Sigmoid colon (tissue), 4 donors: ENCODE measurements at regions not wholly inside any gene's neighbourhood (a gene's known extent, or its start where the extent isn't known, plus 50 kb on each side); places are given as distances from the start of the nearest gene placed in this dataset.

Experiments used
- CTCF ChIP-seq, 4 experiments: fragments of 450-650 bp in 3 of 4; fragments of 200-600 bp in 1 of 4; IDR thresholded peaks; one replicate each; pipeline ENCODE4 v1.5.1; 2016 to 2019; ENCODE audit warnings: antibody characterized with exemption in 4 of 4, mild to moderate bottlenecking in 3 of 4, moderate library complexity in 2 of 4
- EP300 ChIP-seq, 4 donors: sonication (generic); formaldehyde crosslinking; IDR thresholded peaks; one replicate each; pipeline ENCODE4 v1.6.1; 2017; ENCODE audit warnings: antibody characterized with exemption in 4 of 4
- POLR2A ChIP-seq, 2 donors: fragments of 450-650 bp; IDR thresholded peaks; one replicate each; pipeline ENCODE4 v1.6.1; 2016; ENCODE audit warnings: antibody characterized with exemption in 2 of 2, mild to moderate bottlenecking in 2 of 2, moderate library complexity in 2 of 2

- TF ChIP-seq CTCF (IDR thresholded peaks at IDR 0.05) (no peak), EP300 (IDR thresholded peaks at IDR 0.05) (no peak), POLR2A (IDR thresholded peaks at IDR 0.05) (no peak)
Measured at GRCh38 chr20:51121901-51122412, 99.0 kb upstream of the KCNG1 start.
